Neural progenitor cell (in vitro differentiated cells): ENCODE measurements at regions not wholly inside any gene's neighbourhood (a gene's known extent, or its start where the extent isn't known, plus 50 kb on each side); places are given as distances from the start of the nearest gene placed in this dataset.

Source experiments
- DNase-seq: peaks from one replicate; pipeline ENCODE4 v3.0.0-alpha.2; 2016; ENCODE audit warnings: low spot score
- H2AFZ ChIP-seq: fragments of 200-600 bp; sonication (generic); replicated peaks from 2 replicates; pipeline ENCODE4 v1.6.1; 2016; ENCODE audit warnings: antibody characterized with exemption
- H3F3A ChIP-seq: fragments of 200-600 bp; sonication (generic); 2 replicates; pipeline ENCODE4 v1.6.1; 2016; ENCODE audit warnings: antibody characterized with exemption, low read depth
- H3K27ac ChIP-seq: fragments of 200-600 bp; sonication (generic); 2 replicates; pipeline ENCODE4 v1.5.1; 2016; ENCODE audit warnings: mild to moderate bottlenecking
- H3K27me3 ChIP-seq: fragments of 200-600 bp; sonication (generic); 2 replicates; pipeline ENCODE4 v1.6.1; 2016; ENCODE audit warnings: mild to moderate bottlenecking, moderate library complexity
- H3K36me3 ChIP-seq: fragments of 200-600 bp; sonication (generic); 2 replicates; pipeline ENCODE4 v1.5.1; 2016
- H3K4me1 ChIP-seq: fragments of 200-600 bp; sonication (generic); 2 replicates; pipeline ENCODE4 v1.6.1; 2016; ENCODE audit warnings: mixed run types
- H3K4me2 ChIP-seq: fragments of 200-600 bp; sonication (generic); 2 replicates; pipeline ENCODE4 v1.6.1; 2016
- H3K4me3 ChIP-seq: fragments of 200-600 bp; sonication (generic); 2 replicates; pipeline ENCODE4 v1.5.1; 2016
- H3K79me2 ChIP-seq: fragments of 200-600 bp; sonication (generic); 2 replicates; pipeline ENCODE4 v1.6.1; 2016; ENCODE audit warnings: low read depth
- H3K9ac ChIP-seq: fragments of 200-600 bp; sonication (generic); 2 replicates; pipeline ENCODE4 v1.6.1; 2016
- H3K9me3 ChIP-seq: fragments of 200-600 bp; sonication (generic); 2 replicates; pipeline ENCODE4 v1.5.1; 2016; ENCODE audit warnings: low read depth
- H4K20me1 ChIP-seq: fragments of 200-600 bp; sonication (generic); 2 replicates; pipeline ENCODE4 v1.6.1; 2016; ENCODE audit warnings: low read depth
- H3K27ac Mint-ChIP-seq: 3 replicates; pipeline ENCODE4 v1.8.0; 2021; ENCODE audit warnings: mixed read lengths
- H3K27me3 Mint-ChIP-seq: 2 replicates; pipeline ENCODE4 v1.8.0; 2022; ENCODE audit warnings: low read depth, mild to moderate bottlenecking, inconsistent platforms, moderate library complexity, mixed read lengths; ENCODE audit not compliant: insufficient read depth
- H3K36me3 Mint-ChIP-seq: 3 replicates; pipeline ENCODE4 v1.8.0; 2021; ENCODE audit warnings: mixed read lengths
- H3K4me1 Mint-ChIP-seq: 3 replicates; pipeline ENCODE4 v1.8.0; 2021; ENCODE audit warnings: mixed read lengths
- H3K4me3 Mint-ChIP-seq: 3 replicates; pipeline ENCODE4 v1.8.0; 2021; ENCODE audit warnings: mild to moderate bottlenecking, moderate library complexity, mixed read lengths
- H3K9me3 Mint-ChIP-seq: 3 replicates; pipeline ENCODE4 v1.8.0; 2020; ENCODE audit warnings: mixed read lengths
- CTCF ChIP-seq: fragments of 200-600 bp; sonication (generic); IDR thresholded peaks from 2 replicates; pipeline ENCODE4 v1.5.1; 2017; ENCODE audit warnings: antibody characterized with exemption, mild to moderate bottlenecking
- EZH2 ChIP-seq: fragments of 200-600 bp; sonication (generic); IDR thresholded peaks from 2 replicates; pipeline ENCODE4 v1.6.1; 2017; ENCODE audit warnings: antibody characterized with exemption, mild to moderate bottlenecking, moderate library complexity
- EZH2phosphoT487 ChIP-seq: fragments of 200-600 bp; sonication (generic); IDR thresholded peaks from 2 replicates; pipeline ENCODE4 v1.6.1; 2017; ENCODE audit warnings: antibody characterized with exemption

GRCh38 chr4:132003593-132003992 lies 1145.5 kb upstream of the PCDH10 start:
- Mint-ChIP-seq H3K27me3 (no peaks in the 10 kb centered on the region), H3K27ac (no peak overlapping the region), H3K9me3 (no peaks in the 10 kb centered on the region), H3K4me3 (no peak overlapping the region), H3K36me3 (no peaks in the 10 kb centered on the region), H3K4me1 (peaks cover 5% of the 10 kb centered on the region)
- no peak overlapping the region for H3K27ac ChIP-seq
- H3K9ac ChIP-seq: no peak overlapping the region
- H3K36me3 ChIP-seq: no peaks in the 10 kb centered on the region
- no peak overlapping the region for H2AFZ ChIP-seq
- H3K4me1 ChIP-seq: peaks cover 5% of the 10 kb centered on the region
- H3K79me2 ChIP-seq: no peaks in the 10 kb centered on the region
- H3K9me3 ChIP-seq: no peaks in the 10 kb centered on the region
- no peak overlapping the region for H3K4me3 ChIP-seq
- TF ChIP-seq EZH2phosphoT487 (no peak), CTCF (no peak), EZH2 (no peak)
- peak; percentile 45 for DNase-seq
- no peak overlapping the region for H3K4me2 ChIP-seq
- H3K27me3 ChIP-seq: no peaks in the 10 kb centered on the region
- no peaks in the 10 kb centered on the region for H3F3A ChIP-seq
- no peaks in the 10 kb centered on the region for H4K20me1 ChIP-seq

- Histone ChIP-seq H4K20me1 (no peaks in the 10 kb centered on the region), H3K27me3 (no peaks in the 10 kb centered on the region), H3K27ac (no peak overlapping the region), H3K4me2 (no peak overlapping the region), H3K9ac (no peak overlapping the region), H3K9me3 (no peaks in the 10 kb centered on the region), H3K79me2 (no peaks in the 10 kb centered on the region), H3K4me1 (no peaks in the 10 kb centered on the region), H2AFZ (no peak overlapping the region), H3K4me3 (no peak overlapping the region), H3K36me3 (no peaks in the 10 kb centered on the region), H3F3A (no peaks in the 10 kb centered on the region)
- Mint-ChIP-seq H3K27ac (no peak overlapping the region), H3K9me3 (no peaks in the 10 kb centered on the region), H3K27me3 (no peaks in the 10 kb centered on the region), H3K4me1 (no peaks in the 10 kb centered on the region), H3K4me3 (no peak overlapping the region), H3K36me3 (no peaks in the 10 kb centered on the region)
- TF ChIP-seq EZH2phosphoT487 (no peak), CTCF (no peak), EZH2 (no peak)
- DNase-seq: no peak
Observed at GRCh38 chr4:132015321-132015720, 1133.8 kb upstream of the PCDH10 start.

GRCh38 chr4:132016703-132017350 lies 1132.3 kb upstream of the PCDH10 start:
- H3K9me3 Mint-ChIP-seq: no peaks in the 10 kb centered on the region
- Histone ChIP-seq H3K9me3 (no peaks in the 10 kb centered on the region), H3K4me2 (no peak overlapping the region), H3K27me3 (no peaks in the 10 kb centered on the region), H4K20me1 (no peaks in the 10 kb centered on the region), H3K79me2 (no peaks in the 10 kb centered on the region), H3K4me1 (no peaks in the 10 kb centered on the region), H2AFZ (no peak overlapping the region), H3K27ac (no peak overlapping the region), H3F3A (no peaks in the 10 kb centered on the region), H3K36me3 (no peaks in the 10 kb centered on the region), H3K4me3 (no peak overlapping the region), H3K9ac (no peak overlapping the region)
- no peak for DNase-seq
- H3K27me3 Mint-ChIP-seq: no peaks in the 10 kb centered on the region
- TF ChIP-seq CTCF: no peak
- TF ChIP-seq EZH2: no peak
- TF ChIP-seq EZH2phosphoT487: no peak
- H3K27ac Mint-ChIP-seq: no peak overlapping the region
- H3K4me3 Mint-ChIP-seq: no peak overlapping the region
- no peaks in the 10 kb centered on the region for H3K36me3 Mint-ChIP-seq
- no peaks in the 10 kb centered on the region for H3K4me1 Mint-ChIP-seq
